ENCODE measurements at regions not wholly inside any gene's neighbourhood (a gene's known extent, or its start where the extent isn't known, plus 50 kb on each side); places are given as distances from the start of the nearest gene placed in this dataset.

DNA sequence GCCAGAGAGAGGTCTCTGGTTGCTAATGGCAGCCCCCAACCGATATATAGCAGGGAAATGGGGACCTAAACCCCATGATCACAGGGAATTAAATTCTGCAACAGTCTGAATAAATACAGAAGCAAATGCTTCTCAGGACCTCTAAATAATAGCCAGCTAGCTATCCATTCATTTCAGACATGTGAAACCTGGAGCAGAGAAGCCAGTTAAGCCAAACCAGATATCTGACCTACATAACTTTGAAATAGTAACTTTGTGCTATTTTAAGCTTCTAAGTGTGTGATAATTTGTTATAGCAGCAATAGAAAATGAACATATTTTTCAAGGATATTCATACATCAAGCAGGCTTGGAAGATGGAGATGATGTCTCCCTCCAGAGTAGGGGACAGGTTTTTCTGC lies 1062.9 kb upstream of the CADM2 start:
- H3K27ac ChIP-seq: no peak overlapping the region
- in situ Hi-C loops (cut with HindIII; ENCODE audit: low pct_ligation_motif_present, low sequenced_read_pairs): no loop called here
- H3K27me3 ChIP-seq (replicated peaks): no peaks in the 10 kb centered on the region
- no peaks in the 10 kb centered on the region for H3K36me3 ChIP-seq (replicated peaks)
- DNase-seq: no peak
- no peak overlapping the region for H3K4me3 ChIP-seq (ENCODE audit: low read depth, low read length)
- TF ChIP-seq, protein P1, sequence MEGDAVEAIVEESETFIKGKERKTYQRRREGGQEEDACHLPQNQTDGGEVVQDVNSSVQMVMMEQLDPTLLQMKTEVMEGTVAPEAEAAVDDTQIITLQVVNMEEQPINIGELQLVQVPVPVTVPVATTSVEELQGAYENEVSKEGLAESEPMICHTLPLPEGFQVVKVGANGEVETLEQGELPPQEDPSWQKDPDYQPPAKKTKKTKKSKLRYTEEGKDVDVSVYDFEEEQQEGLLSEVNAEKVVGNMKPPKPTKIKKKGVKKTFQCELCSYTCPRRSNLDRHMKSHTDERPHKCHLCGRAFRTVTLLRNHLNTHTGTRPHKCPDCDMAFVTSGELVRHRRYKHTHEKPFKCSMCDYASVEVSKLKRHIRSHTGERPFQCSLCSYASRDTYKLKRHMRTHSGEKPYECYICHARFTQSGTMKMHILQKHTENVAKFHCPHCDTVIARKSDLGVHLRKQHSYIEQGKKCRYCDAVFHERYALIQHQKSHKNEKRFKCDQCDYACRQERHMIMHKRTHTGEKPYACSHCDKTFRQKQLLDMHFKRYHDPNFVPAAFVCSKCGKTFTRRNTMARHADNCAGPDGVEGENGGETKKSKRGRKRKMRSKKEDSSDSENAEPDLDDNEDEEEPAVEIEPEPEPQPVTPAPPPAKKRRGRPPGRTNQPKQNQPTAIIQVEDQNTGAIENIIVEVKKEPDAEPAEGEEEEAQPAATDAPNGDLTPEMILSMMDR (IDR thresholded peaks at IDR 0.05; ENCODE audit: low read depth, low read length, missing control alignments): no peak

DNA sequence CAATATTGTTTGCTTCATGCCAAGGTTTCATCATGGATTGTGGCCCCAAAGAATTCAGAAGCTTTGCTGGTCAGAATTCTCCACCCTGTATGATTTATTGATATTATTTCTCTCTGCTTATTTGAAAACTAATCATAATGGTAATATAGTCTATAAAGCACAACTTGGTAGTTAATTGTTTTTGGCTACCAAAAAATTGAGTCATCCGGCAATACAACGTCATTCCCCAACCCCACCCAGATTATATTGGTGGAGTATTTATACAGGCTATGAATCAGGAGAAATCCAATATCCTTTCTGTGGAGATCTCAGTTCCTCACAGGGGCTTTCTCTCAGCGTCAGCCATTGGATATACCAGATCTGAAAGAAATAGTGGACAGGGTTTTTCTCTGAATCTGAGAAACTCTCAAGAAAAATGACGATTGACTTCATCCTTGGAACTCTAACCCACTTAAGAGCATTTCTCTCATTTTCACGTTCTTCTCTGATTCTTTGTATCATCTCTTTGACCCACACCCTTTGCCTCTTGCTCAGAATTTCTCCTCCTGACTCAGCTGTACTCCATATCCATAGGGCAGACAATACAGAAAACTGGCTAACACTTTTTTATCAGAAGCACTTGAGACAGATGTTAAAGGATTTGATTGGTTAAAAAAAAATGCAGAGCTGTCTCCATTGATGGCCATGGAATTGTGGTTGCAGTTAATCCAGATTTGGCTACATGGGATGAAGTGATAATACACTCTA lies 1055.8 kb upstream of the CADM2 start:
- no peak for DNase-seq
- no peaks in the 10 kb centered on the region for H3K36me3 ChIP-seq (replicated peaks)
- TF ChIP-seq, protein P1 (IDR thresholded peaks at IDR 0.05; ENCODE audit: low read depth, low read length, missing control alignments): no peak
- no peak overlapping the region for H3K4me3 ChIP-seq (ENCODE audit: low read depth, low read length)
- no peak overlapping the region for H3K27ac ChIP-seq
- H3K27me3 ChIP-seq (replicated peaks): no peaks in the 10 kb centered on the region
- in situ Hi-C loops (cut with HindIII; ENCODE audit: low pct_ligation_motif_present, low sequenced_read_pairs): no loop called here

DNA sequence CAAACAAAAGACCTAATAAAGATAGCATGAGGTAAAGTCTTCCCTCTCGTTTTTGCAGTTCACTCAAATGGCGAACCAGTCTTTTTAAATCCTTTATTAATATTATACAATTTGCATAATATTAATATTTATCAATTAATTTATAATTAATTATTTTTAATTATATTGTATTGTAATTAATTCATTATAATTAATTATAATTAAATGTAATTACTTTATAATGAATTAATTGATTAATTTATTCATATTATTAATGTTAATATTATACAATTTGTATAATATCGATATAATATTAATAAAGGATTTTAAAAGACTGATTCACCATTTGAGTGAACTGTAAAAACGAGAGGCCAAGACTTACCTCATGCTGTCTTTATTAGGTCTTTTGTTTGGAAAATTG lies 1045.4 kb upstream of the CADM2 start:
- Histone ChIP-seq H3K27me3 (replicated peaks) (no peaks in the 10 kb centered on the region), H3K36me3 (replicated peaks) (no peaks in the 10 kb centered on the region), H3K27ac (no peak overlapping the region), H3K4me3 (ENCODE audit: low read depth, low read length) (no peak overlapping the region)
- no peak for DNase-seq
- TF ChIP-seq, protein P1 (IDR thresholded peaks at IDR 0.05; ENCODE audit: low read depth, low read length, missing control alignments): no peak
- in situ Hi-C loops (cut with HindIII; ENCODE audit: low pct_ligation_motif_present, low sequenced_read_pairs): no loop called here

DNA sequence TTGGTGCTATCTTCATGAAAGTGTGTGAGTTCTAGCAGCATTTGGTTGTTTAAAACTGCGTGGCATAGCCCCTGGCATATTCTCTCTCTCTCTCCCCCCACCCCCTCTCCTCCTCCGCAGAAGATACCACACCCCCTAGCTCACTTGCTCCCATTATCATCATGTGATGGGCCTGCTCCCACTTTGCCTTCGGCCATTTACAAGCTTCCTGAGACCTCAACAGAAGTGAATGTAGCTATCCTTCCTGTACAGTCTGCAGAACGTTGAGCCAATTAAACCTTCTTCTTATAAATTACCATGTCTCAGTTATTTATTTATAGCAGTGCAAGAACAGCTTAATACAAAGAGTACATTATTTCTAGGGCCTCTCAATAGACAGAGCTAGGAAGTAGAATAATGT lies 1032.5 kb upstream of the CADM2 start:
- TF ChIP-seq, protein P1 (IDR thresholded peaks at IDR 0.05; ENCODE audit: low read depth, low read length, missing control alignments): no peak
- no peak overlapping the region for H3K4me3 ChIP-seq (ENCODE audit: low read depth, low read length)
- H3K27ac ChIP-seq: no peak overlapping the region
- no peaks in the 10 kb centered on the region for H3K27me3 ChIP-seq (replicated peaks)
- in situ Hi-C loops (cut with HindIII; ENCODE audit: low pct_ligation_motif_present, low sequenced_read_pairs): no loop called here
- DNase-seq: no peak
- H3K36me3 ChIP-seq (replicated peaks): no peaks in the 10 kb centered on the region

DNA sequence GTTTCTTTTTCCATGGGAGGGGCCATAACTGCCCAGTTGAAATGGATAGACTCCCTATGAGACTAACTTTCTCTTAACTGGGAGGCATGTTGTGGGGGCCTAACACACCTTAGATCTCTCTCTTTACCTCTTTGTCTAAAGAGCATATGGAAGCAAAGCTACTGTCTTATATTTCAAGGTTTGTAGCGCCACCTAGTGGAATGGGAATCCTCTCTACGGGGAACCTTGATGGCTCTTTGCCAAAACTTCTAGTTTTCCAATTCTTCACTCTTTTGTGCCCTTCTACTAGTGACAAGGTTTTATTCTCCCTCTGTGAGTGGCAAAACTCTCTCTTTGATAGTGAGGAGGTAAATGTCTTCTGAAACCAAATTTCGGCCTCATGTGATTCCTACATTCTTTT lies 1030.4 kb upstream of the CADM2 start:
- in situ Hi-C loops (cut with HindIII; ENCODE audit: low pct_ligation_motif_present, low sequenced_read_pairs): no loop called here
- H3K36me3 ChIP-seq (replicated peaks): no peaks in the 10 kb centered on the region
- H3K27me3 ChIP-seq (replicated peaks): no peaks in the 10 kb centered on the region
- no peak for DNase-seq
- TF ChIP-seq, protein P1 (IDR thresholded peaks at IDR 0.05; ENCODE audit: low read depth, low read length, missing control alignments): peak; percentile 32
- no peak overlapping the region for H3K27ac ChIP-seq
- H3K4me3 ChIP-seq (ENCODE audit: low read depth, low read length): no peak overlapping the region

DNA sequence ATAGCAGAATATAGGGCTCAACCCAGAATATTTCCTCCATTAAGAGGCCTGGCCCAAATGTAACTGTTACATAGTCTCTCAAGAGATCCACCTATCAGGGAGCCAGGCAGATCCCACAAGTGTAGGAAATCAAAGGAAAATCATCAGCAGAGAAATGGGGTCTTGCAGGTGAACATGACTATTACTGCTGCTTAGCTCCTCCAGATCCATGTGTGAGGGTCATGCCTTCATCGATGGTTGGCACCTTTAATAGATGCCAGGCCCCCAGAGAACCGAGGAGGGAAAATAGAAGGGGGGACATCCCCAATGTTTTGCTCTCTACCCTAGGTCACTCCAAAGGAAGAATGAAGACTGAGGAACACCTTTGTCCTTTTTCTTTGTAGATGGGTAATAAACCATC lies 1029.9 kb upstream of the CADM2 start:
- no peak overlapping the region for H3K27ac ChIP-seq
- H3K36me3 ChIP-seq (replicated peaks): no peaks in the 10 kb centered on the region
- in situ Hi-C loops (cut with HindIII; ENCODE audit: low pct_ligation_motif_present, low sequenced_read_pairs): no loop called here
- TF ChIP-seq, protein P1 (IDR thresholded peaks at IDR 0.05; ENCODE audit: low read depth, low read length, missing control alignments): no peak
- H3K27me3 ChIP-seq (replicated peaks): no peaks in the 10 kb centered on the region
- DNase-seq: no peak
- no peak overlapping the region for H3K4me3 ChIP-seq (ENCODE audit: low read depth, low read length)

Data from brain microvascular endothelial cell (primary cell).